ENCODE measurements at regions not wholly inside any gene's neighbourhood (a gene's known extent, or its start where the extent isn't known, plus 50 kb on each side); places are given as distances from the start of the nearest gene placed in this dataset.

- TF ChIP-seq POLR2A (IDR thresholded peaks at IDR 0.05): no peak
- no peak for TF ChIP-seq CTCF (IDR thresholded peaks at IDR 0.05)
Measured at GRCh38 chr11:91810871-91811270, 413.7 kb upstream of the FAT3 start.
